ENCODE measurements at regions not wholly inside any gene's neighbourhood (a gene's known extent, or its start where the extent isn't known, plus 50 kb on each side); places are given as distances from the start of the nearest gene placed in this dataset.

- intact Hi-C loops (cut with DNase I) = no loop called here
Observed at GRCh38 chr5:2657151-2657550, 94.3 kb downstream of the IRX2 start.

GRCh38 chr5:2656206-2656605 is 95.3 kb downstream of the IRX2 start:
- no peaks in the 10 kb centered on the region for H3K36me3 ChIP-seq (replicated peaks in 1 of 2; ENCODE audit: insufficient read depth in 1 of 2, low read depth in 2 of 2)
- H3K27me3 ChIP-seq = no peaks in the 10 kb centered on the region
- ATAC-seq (no peak), DNase-seq (no peak)
- WGBS, 2 donors = 50 to 54% methylated on average over 11 of the region's 11 CpGs
- H3K4me1 ChIP-seq = no peaks in the 10 kb centered on the region
- H3K27ac ChIP-seq = no peak overlapping the region
- no peaks in the 10 kb centered on the region for H3K9me3 ChIP-seq
- TF ChIP-seq POLR2A (IDR thresholded peaks at IDR 0.05) (no peak), CTCF (IDR thresholded peaks at IDR 0.05) (no peak)
- no peak overlapping the region for H3K4me3 ChIP-seq
- intact Hi-C loops (cut with DNase I) = no loop called here

More at GRCh38 chr5:2657151-2657550, 94.3 kb downstream of the IRX2 start:
- H3K27ac ChIP-seq = no peak overlapping the region
- H3K27me3 ChIP-seq = no peaks in the 10 kb centered on the region
- TF ChIP-seq CTCF (IDR thresholded peaks at IDR 0.05) = no peak
- no peak for TF ChIP-seq POLR2A (IDR thresholded peaks at IDR 0.05)
- H3K36me3 ChIP-seq (replicated peaks in 1 of 2; ENCODE audit: insufficient read depth in 1 of 2, low read depth in 2 of 2) = no peaks in the 10 kb centered on the region
- no peaks in the 10 kb centered on the region for H3K9me3 ChIP-seq
- H3K4me1 ChIP-seq = no peaks in the 10 kb centered on the region
- no peak for ATAC-seq
- DNase-seq = no peak
- WGBS, 2 donors = 70 to 73% methylated on average over 13 of the region's 13 CpGs
- H3K4me3 ChIP-seq = no peak overlapping the region

GRCh38 chr5:2653991-2654390 is 97.5 kb downstream of the IRX2 start:
- DNase-seq (no peak), ATAC-seq (no peak)
- TF ChIP-seq POLR2A (IDR thresholded peaks at IDR 0.05) (no peak), CTCF (IDR thresholded peaks at IDR 0.05) (no peak)
- H3K4me3 ChIP-seq = no peak overlapping the region
- no peaks in the 10 kb centered on the region for H3K27me3 ChIP-seq
- H3K36me3 ChIP-seq (replicated peaks in 1 of 2; ENCODE audit: insufficient read depth in 1 of 2, low read depth in 2 of 2) = no peaks in the 10 kb centered on the region
- no peak overlapping the region for H3K27ac ChIP-seq
- 17 to 19% methylated on average over 7 of the region's 7 CpGs for WGBS, 2 donors
- intact Hi-C loops (cut with DNase I) = no loop called here
- H3K4me1 ChIP-seq = no peaks in the 10 kb centered on the region
- no peaks in the 10 kb centered on the region for H3K9me3 ChIP-seq

- Histone ChIP-seq H3K36me3 (replicated peaks in 1 of 2; ENCODE audit: insufficient read depth in 1 of 2, low read depth in 2 of 2) (no peaks in the 10 kb centered on the region), H3K4me3 (no peak overlapping the region), H3K27ac (no peak overlapping the region), H3K9me3 (no peaks in the 10 kb centered on the region), H3K27me3 (no peaks in the 10 kb centered on the region), H3K4me1 (no peaks in the 10 kb centered on the region)
- intact Hi-C loops (cut with DNase I) = no loop called here
- TF ChIP-seq POLR2A (IDR thresholded peaks at IDR 0.05) (no peak), CTCF (IDR thresholded peaks at IDR 0.05) (no peak)
- ATAC-seq = no peak
- 46 to 53% methylated on average over 4 of the region's 4 CpGs for WGBS, 2 donors
- no peak for DNase-seq
Observed at GRCh38 chr5:2651116-2651515, 100.4 kb downstream of the IRX2 start.

- no peak for DNase-seq
- intact Hi-C loops (cut with DNase I) = no loop called here
- WGBS, 2 donors = 70 to 83% methylated on average over 21 to 27 of the region's 27 CpGs
- Histone ChIP-seq H3K4me3 (no peak overlapping the region), H3K36me3 (replicated peaks in 1 of 2; ENCODE audit: insufficient read depth in 1 of 2, low read depth in 2 of 2) (no peaks in the 10 kb centered on the region), H3K27ac (no peak overlapping the region), H3K4me1 (no peaks in the 10 kb centered on the region), H3K9me3 (no peaks in the 10 kb centered on the region), H3K27me3 (no peaks in the 10 kb centered on the region)
- ATAC-seq = no peak
- TF ChIP-seq CTCF (IDR thresholded peaks at IDR 0.05) (no peak), POLR2A (IDR thresholded peaks at IDR 0.05) (no peak)
Observed at GRCh38 chr5:2642684-2643345, 108.7 kb downstream of the IRX2 start.

Data from body of pancreas (tissue), 4 donors.